HL-60 (cell line): ENCODE measurements at regions not wholly inside any gene's neighbourhood (a gene's known extent, or its start where the extent isn't known, plus 50 kb on each side); places are given as distances from the start of the nearest gene placed in this dataset.

Source experiments
- DNase-seq, 2 experiments: peaks; one replicate each; pipeline ENCODE4 v3.0.0-alpha.2; 2010 to 2020; ENCODE audit warnings: low read depth in 1 of 2, low spot score in 1 of 2
- H3K27ac ChIP-seq: fragments of 250-450 bp; sonication (Bioruptor Pico); replicated peaks from 2 replicates; pipeline ENCODE4 v1.5.1; 2020; ENCODE audit warnings: mild to moderate bottlenecking, moderate library complexity
- H3K27me3 ChIP-seq: fragments of 250-450 bp; sonication (Bioruptor Pico); 2 replicates; pipeline ENCODE4 v1.5.1; 2021; ENCODE audit warnings: mild to moderate bottlenecking, moderate library complexity; ENCODE audit not compliant: insufficient read depth, poor library complexity, severe bottlenecking
- H3K4me3 ChIP-seq: replicated peaks from 2 replicates; pipeline ENCODE4 v1.5.1; 2011; ENCODE audit warnings: mild to moderate bottlenecking, control low read depth, low read length; ENCODE audit not compliant: insufficient read depth
- GABPA ChIP-seq: IDR thresholded peaks from 2 replicates; pipeline ENCODE4 v1.6.1; 2012; ENCODE audit warnings: low read depth
- POLR2AphosphoS5 ChIP-seq: IDR thresholded peaks from 2 replicates; pipeline ENCODE4 v1.6.1; 2012; ENCODE audit warnings: low read depth
- SPI1 ChIP-seq: IDR thresholded peaks from 2 replicates; pipeline ENCODE4 v1.6.1; 2012; ENCODE audit warnings: low read depth, mild to moderate bottlenecking, borderline replicate concordance
- TF ChIP-seq, protein P1 (sequence below): IDR thresholded peaks from 2 replicates; pipeline ENCODE4 v1.6.1; 2012; ENCODE audit warnings: low read depth; ENCODE audit not compliant: insufficient replicate concordance
- TF ChIP-seq, protein P2 (sequence below): IDR thresholded peaks from one replicate; pipeline ENCODE4 v1.5.1; 2011; ENCODE audit warnings: low read length, control low read depth, inconsistent platforms; ENCODE audit not compliant: insufficient read depth

DNA sequence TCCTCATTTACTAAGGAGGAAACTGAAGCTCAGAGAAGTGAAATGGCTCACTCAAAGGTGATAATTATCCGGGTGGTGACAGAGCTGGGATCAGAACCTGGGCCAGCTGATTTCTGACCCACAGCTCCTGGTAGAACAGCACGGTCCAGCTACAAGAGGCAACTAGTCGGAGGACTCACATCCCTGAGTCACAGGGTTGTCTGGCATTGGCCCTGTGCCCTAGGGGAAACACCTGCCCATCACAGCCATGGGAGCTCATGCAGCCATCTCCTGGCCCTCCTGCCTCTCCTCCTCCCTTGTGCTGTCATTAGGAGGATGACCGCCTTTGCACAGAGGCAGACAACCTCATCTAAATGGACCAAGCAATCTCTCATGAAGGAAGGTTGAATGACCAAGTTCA lies 115.2 kb upstream of the TSPAN5 start:
- H3K27me3 ChIP-seq: no peaks in the 10 kb centered on the region
- TF ChIP-seq, protein P1, sequence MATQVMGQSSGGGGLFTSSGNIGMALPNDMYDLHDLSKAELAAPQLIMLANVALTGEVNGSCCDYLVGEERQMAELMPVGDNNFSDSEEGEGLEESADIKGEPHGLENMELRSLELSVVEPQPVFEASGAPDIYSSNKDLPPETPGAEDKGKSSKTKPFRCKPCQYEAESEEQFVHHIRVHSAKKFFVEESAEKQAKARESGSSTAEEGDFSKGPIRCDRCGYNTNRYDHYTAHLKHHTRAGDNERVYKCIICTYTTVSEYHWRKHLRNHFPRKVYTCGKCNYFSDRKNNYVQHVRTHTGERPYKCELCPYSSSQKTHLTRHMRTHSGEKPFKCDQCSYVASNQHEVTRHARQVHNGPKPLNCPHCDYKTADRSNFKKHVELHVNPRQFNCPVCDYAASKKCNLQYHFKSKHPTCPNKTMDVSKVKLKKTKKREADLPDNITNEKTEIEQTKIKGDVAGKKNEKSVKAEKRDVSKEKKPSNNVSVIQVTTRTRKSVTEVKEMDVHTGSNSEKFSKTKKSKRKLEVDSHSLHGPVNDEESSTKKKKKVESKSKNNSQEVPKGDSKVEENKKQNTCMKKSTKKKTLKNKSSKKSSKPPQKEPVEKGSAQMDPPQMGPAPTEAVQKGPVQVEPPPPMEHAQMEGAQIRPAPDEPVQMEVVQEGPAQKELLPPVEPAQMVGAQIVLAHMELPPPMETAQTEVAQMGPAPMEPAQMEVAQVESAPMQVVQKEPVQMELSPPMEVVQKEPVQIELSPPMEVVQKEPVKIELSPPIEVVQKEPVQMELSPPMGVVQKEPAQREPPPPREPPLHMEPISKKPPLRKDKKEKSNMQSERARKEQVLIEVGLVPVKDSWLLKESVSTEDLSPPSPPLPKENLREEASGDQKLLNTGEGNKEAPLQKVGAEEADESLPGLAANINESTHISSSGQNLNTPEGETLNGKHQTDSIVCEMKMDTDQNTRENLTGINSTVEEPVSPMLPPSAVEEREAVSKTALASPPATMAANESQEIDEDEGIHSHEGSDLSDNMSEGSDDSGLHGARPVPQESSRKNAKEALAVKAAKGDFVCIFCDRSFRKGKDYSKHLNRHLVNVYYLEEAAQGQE: no peak
- TF ChIP-seq SPI1: no peak
- no peak for TF ChIP-seq GABPA
- TF ChIP-seq, protein P2, sequence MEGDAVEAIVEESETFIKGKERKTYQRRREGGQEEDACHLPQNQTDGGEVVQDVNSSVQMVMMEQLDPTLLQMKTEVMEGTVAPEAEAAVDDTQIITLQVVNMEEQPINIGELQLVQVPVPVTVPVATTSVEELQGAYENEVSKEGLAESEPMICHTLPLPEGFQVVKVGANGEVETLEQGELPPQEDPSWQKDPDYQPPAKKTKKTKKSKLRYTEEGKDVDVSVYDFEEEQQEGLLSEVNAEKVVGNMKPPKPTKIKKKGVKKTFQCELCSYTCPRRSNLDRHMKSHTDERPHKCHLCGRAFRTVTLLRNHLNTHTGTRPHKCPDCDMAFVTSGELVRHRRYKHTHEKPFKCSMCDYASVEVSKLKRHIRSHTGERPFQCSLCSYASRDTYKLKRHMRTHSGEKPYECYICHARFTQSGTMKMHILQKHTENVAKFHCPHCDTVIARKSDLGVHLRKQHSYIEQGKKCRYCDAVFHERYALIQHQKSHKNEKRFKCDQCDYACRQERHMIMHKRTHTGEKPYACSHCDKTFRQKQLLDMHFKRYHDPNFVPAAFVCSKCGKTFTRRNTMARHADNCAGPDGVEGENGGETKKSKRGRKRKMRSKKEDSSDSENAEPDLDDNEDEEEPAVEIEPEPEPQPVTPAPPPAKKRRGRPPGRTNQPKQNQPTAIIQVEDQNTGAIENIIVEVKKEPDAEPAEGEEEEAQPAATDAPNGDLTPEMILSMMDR: no peak
- TF ChIP-seq POLR2AphosphoS5: no peak
- H3K4me3 ChIP-seq: no peak overlapping the region
- DNase-seq: no peak
- H3K27ac ChIP-seq: no peak overlapping the region

DNA sequence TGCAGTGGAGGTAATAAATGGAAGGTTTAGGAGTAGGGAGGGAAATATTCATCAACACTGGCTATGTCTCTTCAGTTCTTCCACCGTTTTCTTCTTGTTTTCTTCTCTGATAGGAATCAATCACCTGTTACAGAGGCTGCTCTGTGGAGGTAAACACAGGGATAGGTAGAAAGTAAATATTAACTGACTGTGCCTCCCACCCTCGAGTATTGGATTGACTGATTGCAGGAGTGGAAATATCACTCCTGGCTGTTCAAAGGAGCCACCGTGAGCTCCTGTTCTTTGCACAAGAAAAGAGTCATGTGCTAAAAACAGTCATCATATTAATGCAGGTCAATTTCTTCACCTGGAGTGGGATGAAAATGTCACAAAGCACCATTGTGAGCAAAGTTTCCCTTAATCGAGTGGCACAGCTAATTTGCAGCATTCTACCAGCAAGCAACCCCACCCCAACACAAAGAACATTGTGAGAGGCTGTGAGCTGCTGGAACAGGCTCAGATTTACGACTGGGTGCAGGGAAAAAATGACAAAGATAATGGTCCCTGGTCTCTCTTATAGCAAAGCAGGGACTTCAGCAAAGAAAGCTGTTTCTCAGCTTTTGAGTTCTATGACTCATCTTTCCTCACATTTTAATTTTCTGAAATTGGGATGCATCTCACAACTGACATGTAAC lies 113.7 kb upstream of the TSPAN5 start:
- Histone ChIP-seq H3K4me3 (no peak overlapping the region), H3K27me3 (no peaks in the 10 kb centered on the region), H3K27ac (no peak overlapping the region)
- no peak for DNase-seq
- TF ChIP-seq GABPA (no peak), POLR2AphosphoS5 (no peak), SPI1 (no peak)

DNA sequence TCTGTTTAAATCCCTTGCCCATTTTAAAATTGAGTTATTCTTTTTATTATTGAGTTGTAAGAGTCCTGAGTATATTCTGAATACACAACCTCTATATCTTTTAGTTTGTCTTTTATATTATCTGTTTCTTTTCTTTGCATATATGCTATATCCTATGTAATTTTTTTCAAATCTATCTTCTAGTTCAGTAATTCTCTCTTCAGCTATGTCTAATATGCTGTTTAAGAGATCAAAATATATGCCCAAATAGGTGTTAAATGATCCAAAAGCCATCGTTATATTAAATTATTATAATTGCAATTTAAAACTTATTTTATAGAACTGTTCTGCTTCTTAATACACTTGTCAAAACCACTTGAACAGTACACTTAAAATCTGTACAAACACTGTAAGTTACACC lies 107.4 kb upstream of the TSPAN5 start:
- DNase-seq: no peak
- H3K27ac ChIP-seq: no peak overlapping the region
- no peaks in the 10 kb centered on the region for H3K27me3 ChIP-seq
- no peak overlapping the region for H3K4me3 ChIP-seq
- TF ChIP-seq POLR2AphosphoS5: no peak
- TF ChIP-seq, protein P2: no peak
- TF ChIP-seq, protein P1: no peak
- TF ChIP-seq GABPA: no peak
- TF ChIP-seq SPI1: no peak

DNA sequence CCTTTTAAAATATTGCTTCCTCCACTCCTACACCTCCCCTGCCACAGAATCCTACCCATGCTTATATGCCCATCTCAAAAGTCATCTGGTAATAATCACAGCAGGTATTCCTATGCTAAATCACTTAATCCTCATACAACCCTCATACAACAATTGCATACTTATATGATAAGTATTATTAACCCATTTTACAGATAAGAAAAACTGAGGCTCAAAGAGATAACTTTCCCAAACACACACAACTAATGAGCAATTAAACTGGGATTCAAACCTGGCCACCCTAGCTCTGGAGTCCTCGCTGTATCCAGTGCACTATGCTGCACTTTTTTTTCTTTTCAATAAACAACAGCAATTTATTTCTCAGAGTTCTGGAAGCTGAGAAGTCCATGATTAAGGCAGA lies 99.8 kb upstream of the TSPAN5 start:
- Histone ChIP-seq H3K4me3 (no peak overlapping the region), H3K27ac (no peak overlapping the region), H3K27me3 (no peaks in the 10 kb centered on the region)
- no peak for DNase-seq
- TF ChIP-seq SPI1 (no peak), GABPA (no peak), POLR2AphosphoS5 (no peak)
- TF ChIP-seq, protein P2: no peak
- TF ChIP-seq, protein P1: no peak
